ENCODE measurements at regions not wholly inside any gene's neighbourhood (a gene's known extent, or its start where the extent isn't known, plus 50 kb on each side); places are given as distances from the start of the nearest gene placed in this dataset.
"Not testable (repeated sequence)": the region's sequence is repeated elsewhere in the genome, so short reads cannot be mapped to it uniquely, and the experiment has no call there.

- DNase-seq (ENCODE audit: low spot score): no peak
Observed at GRCh38 chr19:28296506-28296905, 916.4 kb downstream of the UQCRFS1 start.

DNA sequence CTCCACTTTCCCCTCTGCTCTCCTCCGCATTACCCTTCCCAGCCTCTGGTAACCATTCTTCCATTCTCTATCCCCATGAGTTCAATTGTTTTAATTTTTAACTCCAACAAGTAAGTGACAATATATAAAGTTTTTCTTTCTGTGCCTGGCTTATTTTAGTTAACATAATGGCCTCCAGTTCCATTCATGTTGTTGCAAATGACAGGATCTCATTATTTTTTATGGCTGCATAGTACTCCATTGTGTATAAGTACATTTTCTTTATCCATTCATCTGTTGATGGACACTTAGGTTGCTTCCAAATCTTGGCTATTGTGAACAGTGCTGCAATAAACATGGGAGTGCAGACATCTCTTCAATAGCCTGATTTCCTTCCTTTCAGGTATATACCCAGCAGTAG is 918.0 kb downstream of the UQCRFS1 start:
- not testable (repeated sequence) for DNase-seq (ENCODE audit: low spot score)

GRCh38 chr19:28294395-28294794 is 918.6 kb downstream of the UQCRFS1 start:
- DNase-seq (ENCODE audit: low spot score): no peak

DNA sequence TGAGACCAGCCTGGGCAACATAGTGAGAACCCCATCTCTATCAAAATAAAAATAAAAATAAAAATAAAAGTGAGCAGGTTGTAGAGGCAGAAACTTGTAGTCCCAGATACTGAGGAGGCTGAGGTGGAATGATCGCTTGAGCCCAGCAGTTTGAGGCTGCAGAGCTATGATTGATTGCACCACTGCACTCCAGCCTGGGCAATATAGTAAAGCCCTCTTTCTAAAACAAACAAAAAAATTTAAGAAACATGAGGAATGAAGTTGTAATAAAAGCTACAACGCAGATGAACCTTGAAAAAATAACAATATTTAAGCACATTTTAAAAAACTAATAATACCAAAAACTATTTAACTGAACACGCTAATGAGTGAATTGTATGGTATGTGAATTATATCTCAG is 919.3 kb downstream of the UQCRFS1 start:
- DNase-seq (ENCODE audit: low spot score): no peak

DNA sequence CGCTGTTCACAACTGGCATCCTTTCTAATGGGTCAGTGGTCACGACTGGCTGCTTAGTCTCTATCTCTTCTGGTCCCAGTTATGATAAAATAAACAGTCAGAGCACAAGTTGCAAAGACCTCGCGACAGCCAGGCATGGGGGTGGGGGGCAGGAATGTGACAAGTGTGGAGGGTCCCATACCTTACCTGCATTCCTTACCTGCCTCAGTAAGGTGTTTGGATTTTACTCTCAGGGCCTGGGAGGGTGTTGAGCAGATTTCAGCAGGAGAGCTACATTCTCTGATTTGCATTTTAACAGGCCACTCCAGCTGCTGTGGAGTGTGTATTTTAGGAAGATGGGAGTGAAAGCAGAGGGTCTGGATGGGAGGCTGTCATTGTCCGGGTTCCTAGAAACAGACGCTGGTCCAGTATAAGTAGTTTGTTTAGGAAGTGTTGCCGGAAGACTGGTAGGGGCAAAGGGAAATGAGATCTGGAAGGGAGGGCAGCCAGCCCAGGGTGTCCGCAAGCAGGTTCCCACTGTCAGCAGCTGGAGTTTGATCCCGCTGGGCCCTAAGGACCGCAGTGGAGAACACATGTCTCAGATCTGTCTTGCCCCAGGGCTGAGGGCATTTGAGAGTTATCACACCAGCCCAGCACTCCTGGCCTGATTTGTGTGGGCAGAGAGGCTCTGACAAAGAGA is 920.0 kb downstream of the UQCRFS1 start:
- DNase-seq (ENCODE audit: low spot score): no peak

- DNase-seq (ENCODE audit: low spot score): no peak
Observed at GRCh38 chr19:28291874-28292273, 921.1 kb downstream of the UQCRFS1 start.

GRCh38 chr19:28290963-28291657 is 921.8 kb downstream of the UQCRFS1 start:
- DNase-seq (ENCODE audit: low spot score): no peak

GRCh38 chr19:28289295-28290063 is 923.5 kb downstream of the UQCRFS1 start:
- DNase-seq (ENCODE audit: low spot score): no peak

DNA sequence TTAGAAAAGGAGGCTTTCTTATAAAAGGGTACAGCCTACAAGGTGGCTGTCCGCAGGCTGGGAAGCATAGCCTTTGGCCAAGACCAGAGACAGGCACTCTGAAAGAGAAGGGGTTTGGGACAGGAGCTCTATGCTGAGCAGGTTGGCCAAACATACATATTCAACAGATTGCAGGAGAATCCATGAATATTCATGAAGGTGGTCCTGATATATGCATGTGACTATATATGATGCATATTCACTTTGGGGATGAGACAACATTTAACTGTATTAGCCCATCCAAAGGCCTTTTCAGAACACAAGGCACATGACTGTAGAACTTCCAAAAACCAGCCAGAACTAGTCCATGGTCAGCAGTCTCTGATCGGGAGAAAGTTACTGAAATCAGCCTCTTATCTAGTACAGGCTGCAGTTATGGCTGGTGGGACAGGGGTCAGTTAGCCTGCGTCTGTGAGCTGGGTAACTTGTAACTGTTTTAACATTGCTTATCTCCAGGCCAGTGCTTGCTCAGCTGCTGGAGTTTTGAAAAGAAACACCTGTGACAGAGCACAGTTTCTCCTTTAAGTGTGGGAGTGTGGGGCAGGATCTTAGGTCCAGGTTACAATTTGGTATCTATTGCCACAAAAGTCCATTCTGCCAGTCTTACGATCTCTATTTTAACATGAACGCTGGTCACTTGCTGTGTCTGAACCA is 924.2 kb downstream of the UQCRFS1 start:
- DNase-seq (ENCODE audit: low spot score): no peak

GRCh38 chr19:28285917-28286316 is 927.0 kb downstream of the UQCRFS1 start:
- DNase-seq (ENCODE audit: low spot score): no peak

DNA sequence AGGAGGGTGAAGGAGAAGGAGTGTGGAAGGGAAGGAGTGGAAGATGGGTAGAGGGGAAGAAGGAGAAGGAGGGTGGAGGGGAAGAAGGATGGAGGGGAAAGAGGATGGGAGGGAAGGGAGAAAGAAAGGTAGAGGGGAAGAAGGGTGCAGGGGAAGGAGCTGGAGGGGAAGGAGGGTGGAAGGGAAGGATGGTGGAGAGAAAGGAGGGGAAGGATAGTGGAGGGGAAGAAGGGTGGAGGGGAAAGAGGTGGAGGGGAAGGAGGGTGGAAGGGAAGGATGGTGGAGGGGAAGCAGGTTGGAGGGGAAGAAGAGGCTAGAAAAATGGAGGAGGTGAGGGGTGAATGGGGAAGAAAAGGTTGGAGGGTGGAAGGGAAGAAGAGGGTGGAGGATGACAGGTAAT is 927.9 kb downstream of the UQCRFS1 start:
- no peak for DNase-seq (ENCODE audit: low spot score)

GRCh38 chr19:28284389-28284788 is 928.6 kb downstream of the UQCRFS1 start:
- DNase-seq (ENCODE audit: low spot score): no peak

- no peak for DNase-seq (ENCODE audit: low spot score)
Observed at GRCh38 chr19:28283592-28283991, 929.4 kb downstream of the UQCRFS1 start.

DNA sequence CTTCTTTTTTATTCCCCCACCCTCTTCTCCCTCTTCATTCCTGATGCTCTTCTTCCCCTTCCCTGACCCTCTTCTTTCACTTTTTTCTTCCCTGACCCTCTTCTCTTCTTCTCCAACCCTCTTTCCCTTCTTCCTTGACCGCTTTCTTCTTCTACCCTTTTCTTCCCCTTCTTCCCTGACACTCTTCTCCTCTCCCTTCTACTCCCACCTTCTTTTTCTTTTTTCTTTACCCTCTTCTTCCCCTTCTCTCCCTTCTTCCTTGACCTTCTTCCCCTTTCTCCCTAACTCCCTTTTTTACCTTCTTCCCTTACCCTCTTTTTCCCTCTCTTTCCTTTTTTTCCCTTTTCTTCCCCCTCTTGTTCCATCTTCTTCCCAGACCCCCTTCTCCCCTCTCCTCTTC is 931.3 kb downstream of the UQCRFS1 start:
- no peak for DNase-seq (ENCODE audit: low spot score)

GRCh38 chr19:28264556-28264955 is 948.4 kb downstream of the UQCRFS1 start:
- DNase-seq (ENCODE audit: low spot score): no peak

DNA sequence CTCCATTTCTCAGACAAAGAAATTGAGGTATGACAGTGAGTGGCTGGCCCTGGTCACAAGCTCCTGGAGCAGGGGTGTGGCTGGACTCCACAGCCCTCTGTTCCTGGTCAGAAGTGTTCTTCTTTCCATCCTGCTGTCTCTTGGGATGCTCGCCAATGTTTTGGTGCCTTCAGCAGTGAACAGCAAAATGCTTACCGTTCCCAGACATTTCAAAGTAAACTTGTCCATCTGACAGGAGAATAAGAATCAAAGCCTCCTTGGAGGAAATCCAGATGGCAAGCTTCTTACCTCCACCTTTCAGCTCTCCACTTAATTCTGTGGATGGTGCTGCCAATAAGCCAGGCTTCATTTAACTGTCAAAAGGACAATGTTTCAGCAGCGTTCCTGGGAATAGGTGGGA is 954.1 kb downstream of the UQCRFS1 start:
- no peak for DNase-seq (ENCODE audit: low spot score)

DNA sequence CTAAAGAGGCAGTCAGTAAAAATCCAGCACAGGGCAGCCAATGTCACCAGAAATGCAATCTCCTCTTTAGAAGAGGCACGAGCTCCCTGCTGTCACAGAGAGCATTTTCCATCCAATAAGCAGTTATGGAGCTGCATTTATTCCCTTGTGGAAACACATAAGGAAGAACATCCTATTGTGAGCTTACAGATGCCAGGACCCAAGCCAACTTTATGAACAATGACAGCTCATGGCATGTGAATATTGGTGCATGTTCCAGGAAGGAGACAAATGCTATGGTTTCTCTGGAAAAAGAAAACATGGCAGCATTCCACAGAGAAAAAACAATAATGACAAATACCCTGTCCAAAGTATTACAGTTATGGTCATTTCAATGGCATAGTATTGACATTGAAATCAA is 955.6 kb downstream of the UQCRFS1 start:
- no peak for DNase-seq (ENCODE audit: low spot score)

DNA sequence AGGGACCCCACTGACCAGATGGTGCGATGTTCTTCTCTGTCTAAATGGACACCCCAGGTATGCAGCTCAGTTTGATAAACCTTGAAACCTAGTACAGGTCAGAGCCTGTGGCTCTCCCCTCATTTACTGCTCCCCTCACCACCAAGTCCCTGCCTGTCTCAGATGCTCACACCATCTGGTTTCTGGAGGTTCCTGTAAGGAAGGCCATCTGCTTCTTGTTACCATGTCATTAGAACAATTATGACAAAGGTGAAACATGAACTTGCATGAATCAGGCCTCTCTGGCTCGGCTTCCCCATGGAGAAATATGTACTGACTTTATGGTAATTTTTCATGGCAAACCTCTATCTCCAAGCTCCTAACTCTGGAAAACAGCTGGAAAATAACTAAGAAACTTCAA is 965.7 kb downstream of the UQCRFS1 start:
- DNase-seq (ENCODE audit: low spot score): no peak

- no peak for DNase-seq (ENCODE audit: low spot score)
Observed at GRCh38 chr19:28245937-28246336, 967.0 kb downstream of the UQCRFS1 start.

DNA sequence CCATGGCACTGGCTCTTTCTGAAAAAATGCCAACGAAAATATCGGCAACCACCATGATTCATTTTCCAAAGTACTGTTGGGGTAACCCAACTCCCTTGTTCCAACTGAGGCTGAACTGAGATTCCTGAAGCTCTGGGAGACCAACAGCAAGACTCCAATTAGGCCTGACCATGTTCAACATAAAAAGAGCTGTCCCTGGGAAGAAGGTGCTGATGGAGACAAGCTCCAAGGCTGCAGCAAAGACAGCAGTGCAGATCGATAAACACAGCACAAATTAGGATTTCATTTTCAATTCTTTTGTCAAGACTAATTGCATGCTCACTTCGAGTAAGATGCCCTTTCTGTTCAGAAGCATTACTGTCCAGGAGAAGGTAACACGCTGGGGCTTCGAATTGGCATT is 968.0 kb downstream of the UQCRFS1 start:
- DNase-seq (ENCODE audit: low spot score): no peak

DNA sequence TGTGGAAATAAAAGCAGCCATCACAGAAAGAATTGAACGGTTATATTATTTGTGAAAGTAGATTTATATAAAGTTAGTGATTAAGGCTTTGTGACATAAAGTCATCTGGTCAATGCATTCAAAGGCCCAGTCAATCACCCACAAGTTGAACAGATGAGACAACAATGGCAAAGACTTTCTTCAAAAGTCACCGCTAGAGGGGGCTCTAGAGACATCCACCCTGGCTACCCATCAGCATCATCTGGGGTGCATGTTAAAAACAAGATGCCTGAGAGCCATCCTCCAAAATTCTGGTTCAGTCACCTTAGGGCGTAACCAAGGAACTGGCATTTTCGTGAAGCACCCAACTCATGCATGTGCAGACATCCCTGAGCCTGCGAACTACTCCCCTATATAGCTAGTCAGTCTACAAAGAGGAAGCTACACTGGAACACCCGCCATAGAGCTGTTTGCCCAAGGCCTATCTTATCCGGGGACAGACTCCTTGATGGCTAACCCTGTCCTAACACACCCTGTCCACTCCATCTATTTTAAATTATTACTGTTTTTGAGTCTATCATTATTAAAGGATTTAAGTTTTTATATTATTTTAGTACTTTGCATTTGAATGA is 970.5 kb downstream of the UQCRFS1 start:
- DNase-seq (ENCODE audit: low spot score): no peak

- no peak for DNase-seq (ENCODE audit: low spot score)
Observed at GRCh38 chr19:28239270-28239669, 973.7 kb downstream of the UQCRFS1 start.

All from left forelimb (tissue), 1 donor.